Endothelial cell of umbilical vein (primary cell): ENCODE measurements at regions not wholly inside any gene's neighbourhood (a gene's known extent, or its start where the extent isn't known, plus 50 kb on each side); places are given as distances from the start of the nearest gene placed in this dataset.
"Not testable (repeated sequence)": the region's sequence is repeated elsewhere in the genome, so short reads cannot be mapped to it uniquely, and the experiment has no call there.

Source experiments
- CTCF ChIP-seq, 2 donors: IDR thresholded peaks; 1 replicate in 1 of 2; 2 replicates in 1 of 2; pipeline ENCODE4 v1.5.1; 2011; ENCODE audit warnings: low read length in 2 of 2, mild to moderate bottlenecking in 2 of 2, moderate library complexity in 2 of 2, control low read depth in 1 of 2, inconsistent platforms in 1 of 2, low read depth in 1 of 2; ENCODE audit not compliant: insufficient read depth in 1 of 2; ENCODE audit errors: extremely low read depth in 1 of 2
- EZH2 ChIP-seq: IDR thresholded peaks from 2 replicates; pipeline ENCODE4 v1.6.1; 2012; ENCODE audit warnings: borderline replicate concordance, low read depth, mild to moderate bottlenecking, moderate library complexity, low read length, inconsistent platforms; ENCODE audit not compliant: severe bottlenecking
- FOS ChIP-seq: IDR thresholded peaks from 2 replicates; pipeline ENCODE4 v1.6.1; 2011; ENCODE audit warnings: mild to moderate bottlenecking, low read length, moderate library complexity, borderline replicate concordance; ENCODE audit not compliant: insufficient read depth
- GATA2 ChIP-seq: IDR thresholded peaks from 2 replicates; pipeline ENCODE4 v1.7.0; 2011; ENCODE audit warnings: low read depth, mild to moderate bottlenecking, moderate library complexity, mixed read lengths, low read length; ENCODE audit not compliant: insufficient read length, insufficient read depth
- JUN ChIP-seq: IDR thresholded peaks from 2 replicates; pipeline ENCODE4 v1.6.1; 2011; ENCODE audit warnings: borderline replicate concordance, low read depth; ENCODE audit not compliant: insufficient read length, insufficient read depth
- MAX ChIP-seq: IDR thresholded peaks from 2 replicates; pipeline ENCODE4 v1.6.1; 2011; ENCODE audit not compliant: insufficient read depth, insufficient read length
- MYC ChIP-seq: IDR thresholded peaks from one replicate; pipeline ENCODE4 v1.6.1; 2011; ENCODE audit warnings: mild to moderate bottlenecking, low read depth, low read length
- POLR2A ChIP-seq: IDR thresholded peaks from 2 replicates; pipeline ENCODE4 v1.6.1; 2012; ENCODE audit warnings: low read depth, mild to moderate bottlenecking, control low read depth, low read length
- POLR2AphosphoS5 ChIP-seq: IDR thresholded peaks from 2 replicates; pipeline ENCODE4 v1.6.1; 2012; ENCODE audit warnings: low read depth, mild to moderate bottlenecking, control low read depth, low read length, moderate library complexity; ENCODE audit not compliant: insufficient read depth

- not testable (repeated sequence) for TF ChIP-seq POLR2AphosphoS5; POLR2A; MYC; MAX; JUN; CTCF (IDR thresholded peaks at IDR 0.05; ENCODE audit: extremely low read depth in 1 of 2, insufficient read depth in 1 of 2, low read depth in 1 of 2, low read length in 2 of 2); FOS; EZH2; GATA2
Measured at GRCh38 chr9:61853624-61854259, 663.9 kb downstream of the SPATA31A7 start.
